ENCODE measurements at regions not wholly inside any gene's neighbourhood (a gene's known extent, or its start where the extent isn't known, plus 50 kb on each side); places are given as distances from the start of the nearest gene placed in this dataset.

- no peaks in the 10 kb centered on the region for H3K36me3 ChIP-seq
- H3K9me3 ChIP-seq, result no peaks in the 10 kb centered on the region
- H3K27me3 ChIP-seq, result no peaks in the 10 kb centered on the region
- no peak overlapping the region for H3K27ac ChIP-seq
- no peak for DNase-seq
- no peak for TF ChIP-seq POLR2A (IDR thresholded peaks at IDR 0.05)
- no peak for TF ChIP-seq CTCF (IDR thresholded peaks at IDR 0.05)
- H3K4me3 ChIP-seq, result no peak overlapping the region
- WGBS (ENCODE audit: insufficient coverage, low coverage, low lambda C conversion rate, missing lambda C conversion rate), result 60% methylated on average over 1 of the region's 5 CpGs
- no peaks in the 10 kb centered on the region for H3K4me1 ChIP-seq
- ATAC-seq, result no peak
- intact Hi-C loops (cut with DNase I), result no loop called here
These were observed 190.5 kb upstream of the C1orf174 start for GRCh38 chr1:4090556-4090955.

- ATAC-seq (no peak), DNase-seq (no peak)
- Histone ChIP-seq H3K27ac (no peak overlapping the region), H3K36me3 (no peaks in the 10 kb centered on the region), H3K4me1 (no peaks in the 10 kb centered on the region), H3K9me3 (no peaks in the 10 kb centered on the region), H3K27me3 (no peaks in the 10 kb centered on the region), H3K4me3 (no peak overlapping the region)
- TF ChIP-seq POLR2A (IDR thresholded peaks at IDR 0.05), result no peak
- TF ChIP-seq CTCF (IDR thresholded peaks at IDR 0.05), result no peak
- intact Hi-C loops (cut with DNase I), result no loop called here
- no CpG with 5 or more reads among the region's 6 CpGs for WGBS (ENCODE audit: insufficient coverage, low coverage, low lambda C conversion rate, missing lambda C conversion rate)
These were observed 191.0 kb upstream of the C1orf174 start for GRCh38 chr1:4090976-4091660.

- ATAC-seq (no peak), DNase-seq (no peak)
- H3K27me3 ChIP-seq, result no peaks in the 10 kb centered on the region
- no peaks in the 10 kb centered on the region for H3K4me1 ChIP-seq
- intact Hi-C loops (cut with DNase I), result no loop called here
- TF ChIP-seq CTCF (IDR thresholded peaks at IDR 0.05) (no peak), POLR2A (IDR thresholded peaks at IDR 0.05) (no peak)
- 73% methylated on average over 5 of the region's 7 CpGs for WGBS (ENCODE audit: insufficient coverage, low coverage, low lambda C conversion rate, missing lambda C conversion rate)
- no peak overlapping the region for H3K4me3 ChIP-seq
- no peak overlapping the region for H3K27ac ChIP-seq
- no peaks in the 10 kb centered on the region for H3K36me3 ChIP-seq
- H3K9me3 ChIP-seq, result no peaks in the 10 kb centered on the region
These were observed 191.9 kb upstream of the C1orf174 start for GRCh38 chr1:4091996-4092395.

- Histone ChIP-seq H3K27ac (no peak overlapping the region), H3K27me3 (no peaks in the 10 kb centered on the region), H3K4me1 (no peaks in the 10 kb centered on the region), H3K9me3 (no peaks in the 10 kb centered on the region), H3K4me3 (no peak overlapping the region), H3K36me3 (no peaks in the 10 kb centered on the region)
- TF ChIP-seq CTCF (IDR thresholded peaks at IDR 0.05), result no peak
- TF ChIP-seq POLR2A (IDR thresholded peaks at IDR 0.05), result no peak
- ATAC-seq, result no peak
- WGBS (ENCODE audit: insufficient coverage, low coverage, low lambda C conversion rate, missing lambda C conversion rate), result 25% methylated on average over 1 of the region's 7 CpGs
- no peak for DNase-seq
- intact Hi-C loops (cut with DNase I), result no loop called here
These were observed 193.9 kb upstream of the C1orf174 start for GRCh38 chr1:4093856-4094565.

Measured in right lobe of liver (tissue), 6 donors.